ENCODE measurements at regions not wholly inside any gene's neighbourhood (a gene's known extent, or its start where the extent isn't known, plus 50 kb on each side); places are given as distances from the start of the nearest gene placed in this dataset.

DNA sequence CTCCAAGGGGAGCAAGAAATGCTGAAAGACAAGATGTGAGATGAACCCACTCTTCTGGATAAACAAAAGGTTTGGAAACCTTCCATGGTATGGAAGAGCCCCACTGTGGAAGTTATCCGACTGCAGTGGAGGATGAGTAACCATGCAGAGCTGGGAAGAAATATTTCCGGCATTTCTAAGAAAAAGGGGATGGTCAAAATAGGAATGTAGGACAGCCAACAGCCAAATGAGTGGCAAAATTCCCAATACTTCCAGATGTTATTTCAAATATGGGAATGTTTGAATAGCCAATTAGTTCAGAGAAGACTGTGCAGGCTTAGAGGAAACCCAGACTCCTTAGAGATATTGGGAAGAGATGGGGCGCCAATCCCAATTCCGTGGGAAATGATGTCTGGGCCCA lies 246.8 kb downstream of the RAD51AP2 start:
- intact Hi-C loops (cut with DNase I; ENCODE audit: low total_unique reads), result no loop called here
- Histone ChIP-seq H3K4me3 (no peak overlapping the region), H3K9me3 (peaks cover 0 to 9% of the 10 kb centered on the region in 2 donors), H3K27me3 (no peaks in the 10 kb centered on the region), H3K4me1 (no peaks in the 10 kb centered on the region), H3K36me3 (no peaks in the 10 kb centered on the region), H3K27ac (no peak overlapping the region)
- TF ChIP-seq POLR2AphosphoS5 (IDR thresholded peaks at IDR 0.05) (no peak), POLR2A (IDR thresholded peaks at IDR 0.05) (no peak)
- TF ChIP-seq, protein P1, sequence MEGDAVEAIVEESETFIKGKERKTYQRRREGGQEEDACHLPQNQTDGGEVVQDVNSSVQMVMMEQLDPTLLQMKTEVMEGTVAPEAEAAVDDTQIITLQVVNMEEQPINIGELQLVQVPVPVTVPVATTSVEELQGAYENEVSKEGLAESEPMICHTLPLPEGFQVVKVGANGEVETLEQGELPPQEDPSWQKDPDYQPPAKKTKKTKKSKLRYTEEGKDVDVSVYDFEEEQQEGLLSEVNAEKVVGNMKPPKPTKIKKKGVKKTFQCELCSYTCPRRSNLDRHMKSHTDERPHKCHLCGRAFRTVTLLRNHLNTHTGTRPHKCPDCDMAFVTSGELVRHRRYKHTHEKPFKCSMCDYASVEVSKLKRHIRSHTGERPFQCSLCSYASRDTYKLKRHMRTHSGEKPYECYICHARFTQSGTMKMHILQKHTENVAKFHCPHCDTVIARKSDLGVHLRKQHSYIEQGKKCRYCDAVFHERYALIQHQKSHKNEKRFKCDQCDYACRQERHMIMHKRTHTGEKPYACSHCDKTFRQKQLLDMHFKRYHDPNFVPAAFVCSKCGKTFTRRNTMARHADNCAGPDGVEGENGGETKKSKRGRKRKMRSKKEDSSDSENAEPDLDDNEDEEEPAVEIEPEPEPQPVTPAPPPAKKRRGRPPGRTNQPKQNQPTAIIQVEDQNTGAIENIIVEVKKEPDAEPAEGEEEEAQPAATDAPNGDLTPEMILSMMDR (IDR thresholded peaks at IDR 0.05), result no peak
- DNase-seq (ENCODE audit: low spot score in 2 of 2), result no peak

DNA sequence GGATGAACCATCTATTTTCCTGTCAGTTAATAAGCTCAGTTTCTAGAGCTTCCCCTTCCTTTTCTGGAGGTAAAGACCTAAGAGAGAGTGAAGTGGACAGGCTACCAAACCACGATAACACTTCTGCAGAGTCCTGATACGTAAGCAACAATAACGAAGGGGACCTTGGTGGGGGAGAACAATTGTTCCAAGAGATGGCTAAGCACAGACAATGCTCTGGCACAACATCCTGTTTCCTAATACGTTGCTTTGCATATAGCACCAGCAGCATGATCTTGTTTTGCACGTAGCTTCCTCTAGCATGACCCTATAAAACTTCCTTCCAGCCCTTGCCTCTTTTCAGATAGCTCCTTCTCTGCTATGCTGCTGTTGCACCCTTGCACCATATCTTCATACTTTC lies 247.3 kb downstream of the RAD51AP2 start:
- H3K4me1 ChIP-seq, result no peaks in the 10 kb centered on the region
- peaks cover 0 to 3% of the 10 kb centered on the region in 2 donors for H3K9me3 ChIP-seq
- TF ChIP-seq POLR2AphosphoS5 (IDR thresholded peaks at IDR 0.05), result no peak
- TF ChIP-seq, protein P1 (IDR thresholded peaks at IDR 0.05), result no peak
- no peak for TF ChIP-seq POLR2A (IDR thresholded peaks at IDR 0.05)
- intact Hi-C loops (cut with DNase I; ENCODE audit: low total_unique reads), result no loop called here
- no peak for DNase-seq (ENCODE audit: low spot score in 2 of 2)
- no peaks in the 10 kb centered on the region for H3K36me3 ChIP-seq
- no peak overlapping the region for H3K4me3 ChIP-seq
- H3K27me3 ChIP-seq, result no peaks in the 10 kb centered on the region
- no peak overlapping the region for H3K27ac ChIP-seq

DNA sequence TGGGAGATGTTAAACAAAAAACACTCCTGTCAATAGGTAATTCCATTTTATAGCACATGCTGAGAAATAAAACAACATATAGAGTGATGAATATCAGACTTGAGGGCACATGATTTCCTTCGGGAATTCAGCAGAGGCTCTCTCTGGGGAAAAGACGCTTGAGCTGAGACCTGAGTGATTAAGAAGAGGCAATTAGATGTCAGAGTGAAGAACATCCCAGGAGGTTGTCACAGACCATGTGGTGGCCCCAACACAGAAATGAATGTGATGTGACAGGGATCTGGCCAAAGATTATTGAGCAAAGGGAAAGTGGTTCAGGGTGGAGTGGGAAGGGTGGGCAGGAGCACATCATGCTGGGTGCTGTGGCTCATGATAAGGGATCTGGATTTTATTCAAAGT lies 254.7 kb downstream of the RAD51AP2 start:
- H3K36me3 ChIP-seq, result no peaks in the 10 kb centered on the region
- no peak overlapping the region for H3K27ac ChIP-seq
- no peak overlapping the region for H3K4me3 ChIP-seq
- no peaks in the 10 kb centered on the region for H3K27me3 ChIP-seq
- intact Hi-C loops (cut with DNase I; ENCODE audit: low total_unique reads), result no loop called here
- no peaks in the 10 kb centered on the region for H3K9me3 ChIP-seq
- no peaks in the 10 kb centered on the region for H3K4me1 ChIP-seq
- TF ChIP-seq POLR2A (IDR thresholded peaks at IDR 0.05) (no peak), POLR2AphosphoS5 (IDR thresholded peaks at IDR 0.05) (no peak)
- TF ChIP-seq, protein P1 (IDR thresholded peaks at IDR 0.05), result no peak
- DNase-seq (ENCODE audit: low spot score in 2 of 2), result no peak

DNA sequence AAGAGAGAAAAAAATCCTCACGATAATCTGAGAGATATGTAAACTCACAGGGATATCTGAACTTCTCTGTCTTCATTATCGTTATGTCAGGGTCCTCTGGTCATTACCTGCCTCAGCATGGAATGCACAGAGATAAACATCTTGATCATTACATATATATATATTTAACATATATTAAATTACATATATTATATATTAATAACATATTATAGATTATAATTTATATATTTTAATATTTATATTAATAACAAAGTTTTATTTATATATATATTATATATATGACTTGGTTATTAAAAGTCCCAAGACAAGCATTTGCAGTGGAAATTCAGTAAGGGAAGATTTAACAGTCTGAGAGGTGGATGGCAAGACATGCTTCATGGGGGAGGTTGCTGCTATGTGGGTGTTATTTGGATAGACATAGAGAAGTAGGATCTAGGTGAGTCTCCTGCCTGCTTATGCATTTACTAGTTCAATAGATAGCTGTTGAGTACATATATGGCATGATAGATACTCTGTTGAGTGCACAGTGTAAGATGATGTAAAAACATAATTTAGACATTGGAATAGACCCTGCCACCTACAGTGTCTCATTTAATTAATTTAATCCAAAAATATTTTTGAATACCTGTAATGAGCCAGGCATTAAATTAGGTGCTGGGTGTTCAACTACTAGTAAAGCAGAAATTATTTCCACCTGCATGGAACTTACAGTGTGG lies 255.2 kb downstream of the RAD51AP2 start:
- H3K9me3 ChIP-seq, result no peaks in the 10 kb centered on the region
- H3K27me3 ChIP-seq, result no peaks in the 10 kb centered on the region
- TF ChIP-seq POLR2A (IDR thresholded peaks at IDR 0.05), result no peak
- TF ChIP-seq, protein P1 (IDR thresholded peaks at IDR 0.05), result no peak
- TF ChIP-seq POLR2AphosphoS5 (IDR thresholded peaks at IDR 0.05), result no peak
- no peak overlapping the region for H3K27ac ChIP-seq
- H3K4me1 ChIP-seq, result no peaks in the 10 kb centered on the region
- DNase-seq (ENCODE audit: low spot score in 2 of 2), result no peak
- intact Hi-C loops (cut with DNase I; ENCODE audit: low total_unique reads), result no loop called here
- no peaks in the 10 kb centered on the region for H3K36me3 ChIP-seq
- no peak overlapping the region for H3K4me3 ChIP-seq

DNA sequence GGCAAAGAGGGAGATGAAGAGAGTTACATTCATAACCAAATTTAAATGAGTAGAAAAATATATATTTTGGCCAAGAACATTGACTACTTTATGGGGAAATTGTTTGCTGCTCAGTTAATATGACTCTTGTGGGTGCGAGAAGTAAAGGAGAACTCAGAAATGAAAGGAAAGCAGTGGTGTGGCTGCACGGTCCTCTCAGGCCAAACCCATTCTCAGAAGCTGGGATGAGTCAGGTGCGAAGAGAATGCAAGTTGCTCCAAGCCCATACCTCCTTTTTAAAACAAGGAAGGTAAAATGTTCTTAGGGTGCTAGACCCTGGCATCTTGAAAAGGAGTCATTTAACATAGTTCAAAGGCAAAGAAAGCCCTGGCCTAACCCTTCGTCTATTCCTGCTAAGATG lies 258.6 kb downstream of the RAD51AP2 start:
- Histone ChIP-seq H3K9me3 (no peaks in the 10 kb centered on the region), H3K4me1 (no peaks in the 10 kb centered on the region), H3K27ac (no peak overlapping the region), H3K36me3 (no peaks in the 10 kb centered on the region), H3K4me3 (no peak overlapping the region), H3K27me3 (no peaks in the 10 kb centered on the region)
- intact Hi-C loops (cut with DNase I; ENCODE audit: low total_unique reads), result no loop called here
- no peak for TF ChIP-seq POLR2AphosphoS5 (IDR thresholded peaks at IDR 0.05)
- TF ChIP-seq POLR2A (IDR thresholded peaks at IDR 0.05), result no peak
- TF ChIP-seq, protein P1 (IDR thresholded peaks at IDR 0.05), result no peak
- DNase-seq (ENCODE audit: low spot score in 2 of 2), result no peak
